Osteocyte (in vitro differentiated cells): ENCODE measurements at regions not wholly inside any gene's neighbourhood (a gene's known extent, or its start where the extent isn't known, plus 50 kb on each side); places are given as distances from the start of the nearest gene placed in this dataset.

Source experiments
- DNase-seq: peaks from one replicate; pipeline ENCODE4 v3.0.0; 2021; ENCODE audit warnings: mixed read lengths; ENCODE audit not compliant: unreplicated experiment; ENCODE audit errors: extremely low spot score
- H3K27ac Mint-ChIP-seq: one replicate; pipeline ENCODE4 v1.8.0; 2021; ENCODE audit warnings: mild to moderate bottlenecking, mixed read lengths; ENCODE audit not compliant: unreplicated experiment
- H3K27me3 Mint-ChIP-seq: one replicate; pipeline ENCODE4 v1.8.0; 2021; ENCODE audit warnings: mixed read lengths; ENCODE audit not compliant: unreplicated experiment
- H3K36me3 Mint-ChIP-seq: one replicate; pipeline ENCODE4 v1.8.0; 2021; ENCODE audit warnings: mixed read lengths; ENCODE audit not compliant: unreplicated experiment
- H3K4me1 Mint-ChIP-seq: one replicate; pipeline ENCODE4 v1.8.0; 2021; ENCODE audit warnings: mixed read lengths; ENCODE audit not compliant: unreplicated experiment
- H3K4me3 Mint-ChIP-seq: one replicate; pipeline ENCODE4 v1.8.0; 2021; ENCODE audit warnings: mild to moderate bottlenecking, moderate library complexity, mixed read lengths; ENCODE audit not compliant: unreplicated experiment
- H3K9me3 Mint-ChIP-seq: one replicate; pipeline ENCODE4 v1.8.0; 2021; ENCODE audit warnings: mixed read lengths; ENCODE audit not compliant: unreplicated experiment
- TF ChIP-seq, protein P1 (sequence below): fragments of 200-600 bp; sonication (generic); IDR thresholded peaks from 2 replicates; pipeline ENCODE4 v1.5.0; 2021; ENCODE audit warnings: antibody characterized with exemption, mild to moderate bottlenecking, moderate library complexity

DNA sequence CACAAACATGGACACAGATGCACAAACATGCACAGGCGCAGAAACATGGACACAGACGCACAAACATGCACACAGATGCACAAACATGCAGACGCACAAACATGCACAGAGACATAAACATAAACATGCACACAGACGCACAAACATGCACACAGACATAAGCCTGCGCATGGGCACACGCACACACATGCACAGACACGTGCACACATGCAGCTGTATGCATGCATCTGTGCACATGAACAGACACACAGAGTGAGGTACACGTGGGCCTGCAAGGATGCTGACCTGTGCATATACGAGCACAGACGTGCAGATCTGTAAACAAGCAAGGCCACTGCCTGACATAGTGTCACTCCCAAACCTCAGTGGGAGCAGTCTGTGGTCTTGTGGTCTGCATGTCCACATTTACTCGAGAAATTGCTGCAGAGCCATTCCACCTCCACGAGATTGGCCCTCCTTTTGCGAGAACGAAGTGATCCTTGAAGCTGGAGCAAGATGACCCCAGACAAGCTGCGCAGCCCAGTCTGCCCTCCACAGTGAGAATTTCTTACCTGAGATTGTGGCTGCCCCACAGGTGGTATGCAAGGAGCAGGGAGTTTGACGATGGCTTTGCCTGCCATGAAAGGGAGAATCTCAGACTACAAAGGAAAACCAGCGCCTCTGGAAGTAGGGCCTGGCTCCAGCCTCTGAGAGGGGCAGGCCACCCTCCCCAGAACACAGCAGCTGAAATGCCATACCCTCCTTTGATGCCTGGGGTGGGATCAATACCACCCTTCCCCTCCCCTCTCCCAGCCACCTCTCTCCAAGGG lies 299.9 kb downstream of the BRD1 start:
- H3K9me3 Mint-ChIP-seq: no peaks in the 10 kb centered on the region
- no peak for DNase-seq
- no peak overlapping the region for H3K4me3 Mint-ChIP-seq

DNA sequence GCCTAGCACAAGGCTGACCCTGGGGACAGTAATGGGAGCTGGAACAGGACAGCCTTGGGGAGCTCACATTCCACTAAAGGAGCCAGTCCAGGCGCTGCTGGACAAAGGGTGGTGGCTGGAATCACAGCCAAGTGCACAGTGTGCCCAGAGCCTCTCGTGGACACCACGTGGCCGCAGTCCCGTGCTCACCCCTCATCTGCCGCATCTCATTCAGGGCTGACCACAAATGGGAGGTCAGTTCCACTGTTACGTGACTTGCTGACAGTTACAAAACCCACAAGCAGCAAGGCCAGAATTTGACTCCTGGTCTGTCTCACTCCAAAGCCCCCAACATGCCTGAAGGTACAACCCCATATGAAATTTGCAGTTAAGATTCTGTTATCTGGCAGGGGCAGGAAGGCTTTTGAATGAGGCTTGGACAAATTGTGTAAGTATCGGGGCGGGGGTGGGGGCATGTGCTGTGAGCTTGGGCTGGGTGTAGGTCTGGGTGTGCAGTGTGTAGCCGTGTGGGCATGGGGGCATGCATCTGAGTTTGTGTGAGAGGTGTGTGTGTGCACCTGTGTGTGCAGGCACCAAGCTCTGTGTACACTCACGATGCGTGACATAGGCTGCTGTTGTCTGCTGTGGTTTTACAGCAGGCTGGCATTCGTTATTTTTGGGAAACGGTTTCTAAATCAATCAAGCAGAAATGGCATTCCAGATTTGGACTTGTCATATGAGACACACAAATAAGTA lies 301.7 kb downstream of the BRD1 start:
- Mint-ChIP-seq H3K27me3 (no peaks in the 10 kb centered on the region), H3K4me3 (no peak overlapping the region), H3K27ac (no peak overlapping the region), H3K4me1 (no peaks in the 10 kb centered on the region), H3K9me3 (no peaks in the 10 kb centered on the region), H3K36me3 (no peaks in the 10 kb centered on the region)
- no peak for DNase-seq
- TF ChIP-seq, protein P1, sequence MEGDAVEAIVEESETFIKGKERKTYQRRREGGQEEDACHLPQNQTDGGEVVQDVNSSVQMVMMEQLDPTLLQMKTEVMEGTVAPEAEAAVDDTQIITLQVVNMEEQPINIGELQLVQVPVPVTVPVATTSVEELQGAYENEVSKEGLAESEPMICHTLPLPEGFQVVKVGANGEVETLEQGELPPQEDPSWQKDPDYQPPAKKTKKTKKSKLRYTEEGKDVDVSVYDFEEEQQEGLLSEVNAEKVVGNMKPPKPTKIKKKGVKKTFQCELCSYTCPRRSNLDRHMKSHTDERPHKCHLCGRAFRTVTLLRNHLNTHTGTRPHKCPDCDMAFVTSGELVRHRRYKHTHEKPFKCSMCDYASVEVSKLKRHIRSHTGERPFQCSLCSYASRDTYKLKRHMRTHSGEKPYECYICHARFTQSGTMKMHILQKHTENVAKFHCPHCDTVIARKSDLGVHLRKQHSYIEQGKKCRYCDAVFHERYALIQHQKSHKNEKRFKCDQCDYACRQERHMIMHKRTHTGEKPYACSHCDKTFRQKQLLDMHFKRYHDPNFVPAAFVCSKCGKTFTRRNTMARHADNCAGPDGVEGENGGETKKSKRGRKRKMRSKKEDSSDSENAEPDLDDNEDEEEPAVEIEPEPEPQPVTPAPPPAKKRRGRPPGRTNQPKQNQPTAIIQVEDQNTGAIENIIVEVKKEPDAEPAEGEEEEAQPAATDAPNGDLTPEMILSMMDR: no peak

More for the DNA sequence above, 299.9 kb downstream of the BRD1 start:
- no peaks in the 10 kb centered on the region for H3K27me3 Mint-ChIP-seq
- H3K36me3 Mint-ChIP-seq: no peaks in the 10 kb centered on the region
- H3K27ac Mint-ChIP-seq: no peak overlapping the region
- H3K4me1 Mint-ChIP-seq: no peaks in the 10 kb centered on the region
- TF ChIP-seq, protein P1: no peak

DNA sequence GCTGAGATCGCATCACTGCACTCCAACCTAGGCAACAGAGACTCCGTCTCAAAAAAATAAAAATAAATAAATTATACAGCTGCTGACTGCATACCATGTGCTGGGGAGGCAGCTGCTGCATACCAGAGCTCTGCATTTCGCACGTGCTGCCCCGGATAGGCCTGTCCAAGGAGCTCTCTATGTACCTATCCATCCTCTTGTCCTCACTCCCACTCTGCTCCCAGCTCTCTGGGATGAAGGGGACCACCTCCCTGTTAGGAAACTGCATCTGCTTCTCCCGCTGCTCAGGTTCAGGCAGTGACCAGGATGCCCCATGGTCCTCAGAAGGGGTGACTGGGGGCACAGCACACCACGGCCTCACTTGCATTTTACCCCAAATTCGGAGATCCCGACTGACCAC lies 302.3 kb downstream of the BRD1 start:
- no peaks in the 10 kb centered on the region for H3K4me1 Mint-ChIP-seq
- no peak overlapping the region for H3K27ac Mint-ChIP-seq
- H3K4me3 Mint-ChIP-seq: no peak overlapping the region
- H3K36me3 Mint-ChIP-seq: no peaks in the 10 kb centered on the region
- no peaks in the 10 kb centered on the region for H3K27me3 Mint-ChIP-seq
- H3K9me3 Mint-ChIP-seq: no peaks in the 10 kb centered on the region
- TF ChIP-seq, protein P1: no peak
- no peak for DNase-seq

DNA sequence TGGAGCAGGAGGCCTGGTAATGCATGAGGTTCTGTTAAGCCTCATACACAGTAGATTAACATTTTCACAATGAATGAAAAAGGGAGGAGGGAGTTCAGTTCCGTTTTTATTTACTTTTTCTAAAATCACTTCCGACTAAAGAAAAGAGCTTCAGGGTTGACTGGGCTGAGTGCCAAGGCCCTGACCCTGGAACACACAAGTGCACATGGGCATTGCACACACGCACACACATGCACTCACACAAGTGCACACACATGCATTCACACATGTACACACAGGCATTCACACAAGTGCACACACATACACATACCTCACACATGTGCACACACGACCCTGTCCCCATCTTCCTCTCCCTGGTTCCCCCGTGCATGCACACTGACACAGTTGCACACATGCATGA lies 303.3 kb downstream of the BRD1 start:
- no peaks in the 10 kb centered on the region for H3K9me3 Mint-ChIP-seq
- no peak for DNase-seq
- H3K36me3 Mint-ChIP-seq: no peaks in the 10 kb centered on the region
- peaks cover 2% of the 10 kb centered on the region for H3K27me3 Mint-ChIP-seq
- H3K27ac Mint-ChIP-seq: no peak overlapping the region
- no peak overlapping the region for H3K4me3 Mint-ChIP-seq
- TF ChIP-seq, protein P1: no peak
- H3K4me1 Mint-ChIP-seq: peaks cover 2% of the 10 kb centered on the region

DNA sequence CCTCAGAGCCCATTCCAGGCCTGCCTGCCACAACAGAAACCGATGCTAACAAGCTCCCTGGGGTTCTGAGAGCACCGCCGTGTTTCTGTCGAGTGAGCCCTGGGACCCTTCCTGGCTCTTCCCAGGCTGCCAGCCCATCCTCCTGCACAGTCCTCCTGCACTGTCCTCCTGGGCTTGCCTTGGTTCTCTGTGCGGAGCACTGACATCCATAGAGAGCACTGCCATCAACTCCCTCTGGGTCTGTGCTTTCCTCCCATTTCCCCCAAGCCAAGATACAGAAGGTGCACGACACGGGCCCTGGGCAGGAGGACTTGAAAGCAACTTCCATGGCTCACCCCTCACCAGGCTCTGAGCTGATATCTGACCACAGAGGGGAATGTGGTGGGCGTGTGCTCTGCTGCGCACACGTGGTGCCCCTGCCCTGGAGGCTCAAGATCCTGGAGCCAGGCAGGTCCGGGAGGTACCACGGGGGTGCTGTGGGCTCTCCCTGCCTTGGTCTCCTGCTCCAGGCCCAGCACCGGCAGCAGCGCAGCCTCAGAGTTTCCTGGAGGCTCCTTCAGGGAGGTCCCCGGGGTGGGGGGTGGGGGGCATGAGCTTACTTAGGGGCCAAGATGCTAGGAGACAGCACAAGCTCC lies 304.2 kb downstream of the BRD1 start:
- H3K9me3 Mint-ChIP-seq: no peaks in the 10 kb centered on the region

More for the DNA sequence above, 304.2 kb downstream of the BRD1 start:
- H3K27me3 Mint-ChIP-seq: peaks cover 9% of the 10 kb centered on the region
- TF ChIP-seq, protein P1: no peak
- DNase-seq: no peak
- no peak overlapping the region for H3K27ac Mint-ChIP-seq
- H3K4me1 Mint-ChIP-seq: peaks cover 5% of the 10 kb centered on the region
- no peak overlapping the region for H3K4me3 Mint-ChIP-seq
- no peaks in the 10 kb centered on the region for H3K36me3 Mint-ChIP-seq
